ENCODE measurements at regions not wholly inside any gene's neighbourhood (a gene's known extent, or its start where the extent isn't known, plus 50 kb on each side); places are given as distances from the start of the nearest gene placed in this dataset.

- peak; percentile 36 for DNase-seq
Measured at GRCh38 chr4:100799761-100800539, 282.1 kb upstream of the EMCN start.

DNA sequence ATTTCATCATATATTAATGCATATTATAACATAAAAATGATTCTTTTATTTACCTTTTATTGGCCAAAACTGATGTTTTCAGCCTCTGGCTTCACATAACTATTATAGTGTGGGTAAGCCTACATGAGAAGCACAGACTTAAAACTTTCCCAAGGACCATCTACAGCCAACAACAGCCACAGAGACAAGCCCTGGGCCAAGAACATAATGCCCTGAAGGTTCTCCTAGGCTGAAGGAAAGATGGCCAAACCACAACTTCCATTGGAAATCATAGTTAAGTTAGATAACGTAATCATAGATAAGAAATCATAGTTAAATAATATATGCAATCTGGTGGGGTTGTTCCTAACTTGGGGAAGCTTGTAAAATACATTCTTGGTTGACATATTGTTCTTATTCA is 280.0 kb upstream of the EMCN start:
- DNase-seq, result no peak

DNA sequence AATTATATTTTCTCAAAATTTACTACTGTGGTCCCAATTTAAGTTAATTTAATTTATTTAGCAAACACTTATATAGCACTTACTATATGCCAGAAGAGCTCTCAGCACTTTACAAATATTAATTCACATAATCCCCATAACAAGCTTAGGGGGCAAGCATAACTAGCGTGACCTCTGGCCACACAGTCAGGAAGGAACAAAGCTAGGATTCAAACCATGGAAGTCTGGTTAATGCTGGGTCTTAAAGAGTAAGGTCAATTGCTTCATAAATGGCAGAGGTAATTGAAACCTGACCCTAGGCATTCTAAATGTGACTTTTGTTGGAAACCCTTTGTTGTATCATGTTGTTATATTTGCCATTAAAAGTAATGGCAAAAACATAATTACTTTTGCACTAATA is 279.5 kb upstream of the EMCN start:
- DNase-seq, result no peak

GRCh38 chr4:100796332-100796731 is 278.5 kb upstream of the EMCN start:
- no peak for DNase-seq

- no peak for DNase-seq
Measured at GRCh38 chr4:100795581-100795980, 277.8 kb upstream of the EMCN start.

DNA sequence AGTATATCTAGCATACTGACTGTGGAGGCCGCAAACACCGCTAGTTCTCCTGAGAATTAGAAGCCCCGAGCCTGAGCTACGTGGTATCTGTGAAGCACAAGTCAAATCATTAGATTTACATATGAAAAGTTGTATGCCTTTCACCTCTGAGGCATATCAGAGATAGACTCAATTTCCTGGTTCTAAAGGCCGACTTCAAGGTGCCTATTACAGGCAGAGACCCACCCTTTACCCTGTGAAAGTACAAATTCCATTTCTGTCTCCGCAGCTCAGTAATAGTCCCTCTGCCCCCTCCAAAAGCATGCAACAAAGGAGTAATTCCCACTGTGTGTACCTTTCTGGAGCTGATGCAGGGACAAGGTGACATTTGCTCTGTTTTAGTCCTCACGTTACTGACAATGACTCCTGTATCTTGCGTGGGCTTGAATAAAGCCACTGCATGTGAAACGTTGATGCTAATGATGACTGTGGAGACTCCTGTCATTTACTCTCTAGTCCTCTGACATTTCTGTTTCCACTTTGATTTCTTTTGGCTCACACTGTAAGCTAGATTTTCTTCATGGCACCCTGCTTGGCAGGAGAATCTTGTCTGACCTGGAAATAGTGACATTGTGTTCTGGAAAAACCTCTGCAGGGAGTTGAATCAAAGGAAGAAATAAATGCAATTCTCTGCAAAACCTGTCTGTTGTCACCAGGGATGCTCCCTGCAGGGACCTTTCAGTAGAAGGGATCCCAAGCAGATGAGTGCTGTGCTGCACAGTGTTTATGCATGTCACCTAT is 273.2 kb upstream of the EMCN start:
- DNase-seq, result no peak

GRCh38 chr4:100789991-100790390 is 272.2 kb upstream of the EMCN start:
- DNase-seq, result no peak

DNA sequence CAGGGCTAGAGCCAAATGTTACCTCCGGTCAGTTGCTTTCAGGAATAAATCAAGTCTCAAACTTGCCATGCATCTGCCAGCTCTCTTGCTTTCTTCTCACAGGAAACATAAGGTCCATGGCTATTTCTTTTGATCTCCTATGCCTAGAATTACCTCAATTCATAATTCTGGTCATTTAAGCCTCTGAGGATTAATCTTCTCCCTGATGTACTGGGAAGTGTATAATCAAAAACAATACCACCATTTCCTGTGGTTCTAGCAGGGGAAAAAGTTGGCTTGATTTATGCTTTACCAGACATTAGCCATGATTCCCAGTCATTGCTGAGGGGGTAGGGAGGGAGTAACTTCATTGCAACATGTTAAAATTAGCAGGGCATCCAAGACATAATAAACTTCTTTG is 268.7 kb upstream of the EMCN start:
- DNase-seq, result no peak

DNA sequence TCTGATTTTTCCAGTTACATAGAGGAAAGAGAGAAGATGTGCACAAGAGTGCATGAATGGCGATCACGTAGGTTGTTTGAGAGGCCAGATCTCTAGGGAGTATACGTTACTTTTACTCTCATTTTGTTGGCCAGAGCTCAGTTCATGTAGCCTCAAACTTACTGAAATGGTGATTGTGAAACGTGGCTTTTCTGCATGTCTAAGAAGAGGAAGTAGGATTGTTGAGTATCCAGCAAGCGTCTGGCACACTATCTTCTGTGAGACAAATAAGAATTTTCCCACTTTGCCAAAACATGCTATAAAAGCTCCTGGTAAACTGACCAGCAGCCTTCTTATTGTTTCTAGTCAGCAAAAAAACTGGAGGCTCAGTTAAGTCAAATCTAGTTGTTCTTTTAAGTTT is 264.5 kb upstream of the EMCN start:
- no peak for DNase-seq

DNA sequence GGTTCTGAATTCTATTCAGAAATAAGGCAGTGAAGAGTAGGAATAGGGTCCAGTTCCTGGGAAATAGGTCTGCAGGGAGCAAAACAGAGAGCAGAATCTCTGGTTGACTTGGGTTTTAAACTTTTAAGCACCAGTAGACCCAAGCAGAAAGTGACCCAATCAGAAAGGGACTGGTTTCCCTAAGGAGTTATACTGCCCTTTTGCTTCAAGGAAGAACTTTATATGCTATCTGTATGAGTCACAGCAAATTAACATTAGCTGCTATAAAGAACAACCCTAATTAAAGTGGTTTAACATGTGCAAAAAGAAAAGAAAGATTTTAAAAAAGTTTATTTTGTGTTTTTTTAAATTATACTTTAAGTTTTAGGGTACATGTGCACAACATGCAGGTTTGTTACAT is 263.6 kb upstream of the EMCN start:
- DNase-seq, result no peak

DNA sequence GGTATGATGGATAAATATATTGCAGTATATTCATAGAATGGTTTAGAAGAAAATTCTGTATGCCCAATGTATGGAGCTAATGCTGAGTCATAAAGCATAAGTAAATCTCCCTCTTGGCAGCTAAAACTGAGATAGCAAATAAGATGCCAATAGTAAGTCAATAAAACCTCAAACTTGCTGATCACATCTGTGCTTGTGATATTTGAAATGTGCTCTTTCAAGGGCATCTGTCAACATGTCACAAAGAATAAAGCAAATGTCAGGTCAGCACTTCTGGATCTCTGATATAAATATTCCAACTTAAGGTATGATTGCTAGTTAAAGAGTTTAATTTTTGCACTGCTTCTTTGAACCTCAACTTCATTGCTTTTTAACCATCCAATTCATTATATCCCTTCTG is 262.3 kb upstream of the EMCN start:
- no peak for DNase-seq

DNA sequence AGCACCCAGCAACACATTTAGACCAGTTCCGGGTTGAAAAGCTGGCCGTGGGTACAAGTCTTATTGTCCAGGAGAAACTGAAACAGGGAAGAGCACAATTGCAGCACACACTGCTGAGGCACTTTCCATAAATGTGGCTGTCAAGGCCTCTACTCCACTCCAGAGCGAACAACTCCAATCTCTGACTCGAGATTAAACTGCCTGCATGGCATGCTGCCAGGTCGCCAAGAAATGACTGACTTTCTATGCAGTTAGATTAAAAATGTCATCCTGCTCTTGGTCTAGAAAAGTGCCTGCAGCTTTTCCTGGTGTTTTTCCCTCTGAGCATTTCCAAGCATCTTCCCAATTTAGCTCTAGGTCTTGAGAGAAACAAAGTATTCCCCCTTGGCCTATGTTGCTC is 260.6 kb upstream of the EMCN start:
- no peak for DNase-seq

- DNase-seq, result no peak
Measured at GRCh38 chr4:100762738-100763137, 244.9 kb upstream of the EMCN start.

DNA sequence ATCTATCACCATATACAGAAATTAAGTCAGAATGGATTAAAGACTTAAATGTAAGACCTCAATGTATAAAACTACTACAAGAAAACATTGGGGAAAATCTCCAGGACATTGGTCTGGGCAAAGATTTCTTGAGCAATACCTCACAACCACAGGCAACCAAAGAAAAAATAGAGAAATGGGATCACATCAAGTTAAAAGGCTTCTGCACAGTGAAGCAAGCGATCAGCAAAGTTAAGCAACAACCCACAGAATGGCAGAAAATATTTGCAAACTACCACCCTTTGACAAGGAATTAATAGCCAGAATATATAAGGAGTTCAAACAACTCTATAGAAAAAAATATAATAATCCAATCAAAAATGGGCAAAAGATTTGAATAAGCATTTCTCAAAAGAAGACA is 236.9 kb upstream of the EMCN start:
- no peak for DNase-seq

DNA sequence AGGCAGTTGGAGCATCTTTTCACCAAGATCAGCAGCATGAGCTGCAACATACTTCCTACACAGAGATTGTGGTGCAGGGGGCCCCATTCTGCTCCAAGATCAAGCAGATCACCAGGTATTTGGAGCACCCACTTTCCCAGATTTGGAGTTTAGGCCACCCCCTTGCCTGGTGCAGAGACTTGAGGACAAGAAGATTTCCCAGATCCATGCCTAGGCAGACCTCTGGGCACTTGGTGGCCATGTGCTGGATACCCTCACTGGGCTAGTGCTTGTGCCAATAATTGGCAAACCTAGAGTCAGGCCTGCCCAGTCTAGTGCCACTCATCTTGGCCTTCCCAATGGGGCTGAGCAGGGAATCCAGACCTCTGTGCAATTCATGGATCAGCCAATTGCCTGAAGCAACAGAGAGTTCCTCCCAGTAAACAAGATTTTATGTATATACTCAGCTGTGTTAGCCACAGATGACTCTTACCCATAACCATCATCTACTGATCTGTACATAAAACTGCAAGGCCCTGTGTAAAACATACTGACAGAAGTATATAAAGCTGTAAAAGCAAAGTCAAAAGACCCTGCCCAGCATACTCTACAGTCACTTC is 228.4 kb upstream of the EMCN start:
- DNase-seq, result no peak

GRCh38 chr4:100742045-100742444 is 224.2 kb upstream of the EMCN start:
- no peak for DNase-seq

DNA sequence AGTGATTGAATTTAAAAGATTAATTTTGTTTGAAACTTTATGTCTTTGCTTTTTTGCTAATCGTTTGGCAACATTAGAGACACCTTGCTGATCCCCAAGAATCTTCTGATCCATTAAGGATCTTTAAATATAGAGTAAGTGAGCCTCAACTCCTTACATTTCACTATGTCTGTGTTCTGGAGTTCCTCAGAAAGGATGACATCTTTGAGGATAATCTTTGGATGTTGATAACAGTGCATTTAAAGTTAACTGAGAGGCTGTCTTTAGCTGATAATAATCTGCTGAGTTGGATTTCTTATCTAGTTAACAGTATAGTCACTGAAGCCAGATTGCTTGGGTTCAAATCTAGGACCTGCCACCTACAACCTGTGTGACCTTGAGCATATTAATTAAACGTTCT is 221.6 kb upstream of the EMCN start:
- DNase-seq, result no peak

DNA sequence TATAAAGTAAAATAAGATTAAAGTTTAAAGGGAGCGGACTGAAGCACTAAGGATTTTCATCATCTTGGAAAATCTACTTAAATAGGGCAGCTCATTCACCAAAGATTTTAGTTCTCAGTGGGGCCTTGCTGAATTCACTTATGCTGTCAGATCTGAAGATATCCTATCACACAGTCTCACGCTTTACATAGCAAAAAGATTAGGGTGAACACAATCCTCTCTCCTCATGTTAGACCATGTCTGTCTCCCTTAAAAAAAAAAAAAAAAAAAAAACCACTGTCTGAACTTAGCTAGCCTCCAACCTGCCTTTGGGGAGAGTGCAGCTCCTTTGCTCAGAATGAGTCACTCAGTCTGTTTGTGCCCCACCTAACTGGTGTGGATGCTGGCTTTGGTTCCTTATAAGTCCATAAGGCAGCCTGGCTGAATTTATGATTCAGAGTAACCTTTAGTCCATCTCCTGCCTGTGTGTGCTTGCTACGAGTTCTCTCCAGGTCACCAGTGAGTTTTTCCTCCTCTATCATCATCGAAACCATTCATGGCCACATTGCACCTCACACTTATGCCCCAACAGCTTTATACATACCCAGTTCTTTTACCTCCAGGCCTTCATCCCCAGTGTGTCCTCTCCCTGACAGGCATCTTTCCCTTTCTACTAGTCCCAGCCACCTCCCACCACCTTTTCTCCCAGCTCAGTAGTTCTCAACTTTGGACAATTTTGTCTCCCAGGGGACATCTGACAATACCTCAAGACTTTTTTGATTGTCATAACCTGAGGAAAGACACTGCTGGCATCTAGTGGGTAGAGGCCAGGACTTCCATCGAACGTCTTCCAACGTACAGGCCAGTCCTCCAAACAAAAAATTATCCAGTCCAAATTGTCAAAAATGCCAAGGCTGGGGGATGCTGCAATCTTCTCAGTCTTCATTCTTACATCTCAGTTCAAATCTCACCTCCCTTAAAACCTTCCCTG is 220.7 kb upstream of the EMCN start:
- DNase-seq, result no peak

GRCh38 chr4:100736641-100737451 is 219.0 kb upstream of the EMCN start:
- DNase-seq, result no peak

DNA sequence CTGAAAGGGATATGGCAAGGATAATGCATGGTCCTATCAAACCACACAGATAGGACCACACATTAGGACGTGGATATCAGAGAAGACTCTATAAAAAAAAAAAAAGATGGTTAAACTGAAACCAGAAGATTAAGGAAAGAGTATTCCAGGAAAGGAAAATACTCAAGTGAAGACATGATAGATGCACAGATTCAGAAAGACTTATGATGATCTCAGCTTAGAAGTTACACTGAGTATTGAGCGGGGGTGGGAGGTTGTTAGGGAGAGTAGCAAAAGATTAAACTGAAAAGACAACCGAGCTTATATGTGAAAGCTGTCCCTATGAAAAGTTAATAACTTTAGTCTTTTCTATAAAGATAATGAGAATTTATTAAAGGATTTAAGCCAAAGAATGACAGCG is 211.0 kb upstream of the EMCN start:
- no peak for DNase-seq

GRCh38 chr4:100722866-100723459 is 205.1 kb upstream of the EMCN start:
- no peak for DNase-seq

DNA sequence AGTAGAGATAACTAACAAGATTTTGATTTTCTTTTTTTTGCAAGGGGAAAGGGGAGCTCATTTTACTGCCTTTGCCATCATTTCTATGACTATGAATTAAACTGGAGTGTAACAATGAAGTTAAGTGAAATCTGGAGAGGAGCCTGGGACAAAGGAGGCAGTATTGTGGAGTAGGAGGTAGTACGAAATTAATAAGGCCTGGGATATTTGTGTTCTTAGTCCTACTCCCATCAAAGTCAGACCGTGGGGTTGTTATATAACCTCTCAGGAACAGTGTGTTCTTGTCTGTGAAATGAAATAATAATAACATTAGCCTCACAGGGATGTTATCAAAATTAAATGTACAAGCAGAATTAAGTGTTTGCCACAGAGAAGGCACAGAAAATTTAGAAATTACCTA is 204.3 kb upstream of the EMCN start:
- no peak for DNase-seq

Data from femur (tissue), 1 donor.